ENCODE measurements at regions not wholly inside any gene's neighbourhood (a gene's known extent, or its start where the extent isn't known, plus 50 kb on each side); places are given as distances from the start of the nearest gene placed in this dataset.
A peak's percentile ranks its signal among the peaks of the same experiment; 100 is the strongest.

- H3K4me3 ChIP-seq (ENCODE audit: low read length): no peak overlapping the region
- no peak for DNase-seq (ENCODE audit: low read depth)
- TF ChIP-seq CTCF (conservative IDR thresholded peaks at IDR 0.05; ENCODE audit: low read depth, low read length): no peak
Measured at GRCh38 chr11:104830508-104830907, 67.8 kb downstream of the CASP12 start.

- DNase-seq (ENCODE audit: low read depth): peak; percentile 94
- H3K4me3 ChIP-seq (ENCODE audit: low read length): no peak overlapping the region
- no peak for TF ChIP-seq CTCF (conservative IDR thresholded peaks at IDR 0.05; ENCODE audit: low read depth, low read length)
Measured at GRCh38 chr11:104830080-104830479, 68.2 kb downstream of the CASP12 start.

GRCh38 chr11:104826772-104827171 is 71.5 kb downstream of the CASP12 start:
- H3K4me3 ChIP-seq (ENCODE audit: low read length): no peak overlapping the region
- DNase-seq (ENCODE audit: low read depth): no peak
- TF ChIP-seq CTCF (conservative IDR thresholded peaks at IDR 0.05; ENCODE audit: low read depth, low read length): no peak

GRCh38 chr11:104823657-104824056 is 74.6 kb downstream of the CASP12 start:
- no peak for TF ChIP-seq CTCF (conservative IDR thresholded peaks at IDR 0.05; ENCODE audit: low read depth, low read length)
- DNase-seq (ENCODE audit: low read depth): peak; percentile 64
- H3K4me3 ChIP-seq (ENCODE audit: low read length): no peak overlapping the region

- no peak for TF ChIP-seq CTCF (conservative IDR thresholded peaks at IDR 0.05; ENCODE audit: low read depth, low read length)
- no peak overlapping the region for H3K4me3 ChIP-seq (ENCODE audit: low read length)
Measured at GRCh38 chr11:104820431-104820830, 77.8 kb downstream of the CASP12 start.

GRCh38 chr11:104819603-104820002 is 78.7 kb downstream of the CASP12 start:
- no peak overlapping the region for H3K4me3 ChIP-seq (ENCODE audit: low read length)
- no peak for TF ChIP-seq CTCF (conservative IDR thresholded peaks at IDR 0.05; ENCODE audit: low read depth, low read length)
- DNase-seq (ENCODE audit: low read depth): no peak

More at GRCh38 chr11:104820431-104820830, 77.8 kb downstream of the CASP12 start:
- no peak for DNase-seq (ENCODE audit: low read depth)

GRCh38 chr11:104819107-104819506 is 79.2 kb downstream of the CASP12 start:
- DNase-seq (ENCODE audit: low read depth): no peak
- H3K4me3 ChIP-seq (ENCODE audit: low read length): no peak overlapping the region

More at GRCh38 chr11:104819107-104819506, 79.2 kb downstream of the CASP12 start:
- TF ChIP-seq CTCF (conservative IDR thresholded peaks at IDR 0.05; ENCODE audit: low read depth, low read length): no peak
